ENCODE measurements at regions not wholly inside any gene's neighbourhood (a gene's known extent, or its start where the extent isn't known, plus 50 kb on each side); places are given as distances from the start of the nearest gene placed in this dataset.

- no peak for TF ChIP-seq CTCF (IDR thresholded peaks at IDR 0.05 in 8 of 11, conservative IDR thresholded peaks at IDR 0.05 in 3 of 11)
- no peak for TF ChIP-seq POLR2AphosphoS5 (IDR thresholded peaks at IDR 0.05)
- TF ChIP-seq POLR2A (IDR thresholded peaks at IDR 0.05): no peak
Measured at GRCh38 chr22:48709453-48709852, 1118.2 kb downstream of the BRD1 start.

All from spleen (tissue), 7 donors.